Spleen (tissue), 11 donors: ENCODE measurements at regions not wholly inside any gene's neighbourhood (a gene's known extent, or its start where the extent isn't known, plus 50 kb on each side); places are given as distances from the start of the nearest gene placed in this dataset.

Source experiments
- DNase-seq: peaks from one replicate; pipeline ENCODE4 v3.0.0-alpha.2; 2020
- H3K27ac ChIP-seq, 8 donors: fragments of 200-600 bp; sonication (generic) in 7 of 8; 1 replicate in 4 of 8; 2 replicates in 4 of 8; pipeline versions ENCODE4 v1.5.0 to v1.8.0; 2016 to 2021; ENCODE audit warnings: inconsistent platforms in 4 of 8, mild to moderate bottlenecking in 4 of 8, moderate library complexity in 1 of 8
- H3K27me3 ChIP-seq, 7 donors: fragments of 200-600 bp; sonication (generic) in 6 of 7; replicated peaks in 1 of 7; 1 replicate in 4 of 7; 2 replicates in 3 of 7; pipeline versions ENCODE4 v1.5.0 to v1.8.0; 2016 to 2021; ENCODE audit warnings: inconsistent platforms in 3 of 7, mild to moderate bottlenecking in 1 of 7
- H3K36me3 ChIP-seq, 6 donors: fragments of 200-600 bp; sonication (generic) in 5 of 6; 1 replicate in 4 of 6; 2 replicates in 2 of 6; pipeline versions ENCODE4 v1.5.0 to v1.8.0; 2016 to 2021; ENCODE audit warnings: inconsistent platforms in 2 of 6
- H3K4me1 ChIP-seq, 6 donors: fragments of 200-600 bp; sonication (generic) in 5 of 6; 1 replicate in 3 of 6; 2 replicates in 3 of 6; pipeline versions ENCODE4 v1.5.0 to v1.8.0; 2016 to 2021; ENCODE audit warnings: inconsistent platforms in 3 of 6
- H3K4me3 ChIP-seq, 8 donors: fragments of 200-600 bp; sonication (generic) in 7 of 8; 1 replicate in 4 of 8; 2 replicates in 4 of 8; pipeline versions ENCODE4 v1.5.0 to v1.8.0; 2016 to 2021; ENCODE audit warnings: inconsistent platforms in 4 of 8, mild to moderate bottlenecking in 4 of 8, moderate library complexity in 2 of 8
- H3K9me3 ChIP-seq, 8 donors: fragments of 200-600 bp; sonication (generic) in 7 of 8; 1 replicate in 4 of 8; 2 replicates in 4 of 8; pipeline versions ENCODE4 v1.5.0 to v1.8.0; 2016 to 2021; ENCODE audit warnings: inconsistent platforms in 4 of 8
- POLR2A ChIP-seq, 3 donors: fragments of 450-650 bp; IDR thresholded peaks; one replicate each; pipeline ENCODE4 v1.5.1; 2017; ENCODE audit warnings: antibody characterized with exemption in 3 of 3, mild to moderate bottlenecking in 1 of 3
- POLR2AphosphoS5 ChIP-seq, 3 donors: sonication (generic); formaldehyde crosslinking; IDR thresholded peaks; one replicate each; pipeline ENCODE4 v1.5.1; 2017; ENCODE audit warnings: antibody characterized with exemption in 3 of 3
- WGBS, 5 donors: extraction: QIAGEN DNeasy Blood & Tissue Kit in 3 of 5; methylation state at CpG; one replicate each; pipeline versions ENCODE4 v1.1.5 to v1.1.7; 2013 to 2018; 5-methylcytosine and 5-hydroxymethylcytosine counted together
- intact Hi-C: fragments of 100-400 bp; cut with DNase I; formaldehyde crosslinking; loops from one replicate; pipeline ENCODE4 v1.15.0; 2023; ENCODE audit warnings: low total_unique reads
- TF ChIP-seq, protein P1 (sequence below), 11 experiments: fragments of 200-600 bp in 7 of 11; fragments of 450-650 bp in 4 of 11; sonication (generic) in 4 of 11; IDR thresholded peaks in 8 of 11; conservative IDR thresholded peaks in 3 of 11; 1 replicate in 7 of 11; 2 replicates in 4 of 11; pipeline versions ENCODE4 v1.4.0 to v1.8.0; 2016 to 2021; ENCODE audit warnings: antibody characterized with exemption in 11 of 11, inconsistent platforms in 4 of 11, mild to moderate bottlenecking in 1 of 11
- donor health status: healthy with polysubstance abuse.
- donor health status: DM: no; HTN: no; CAD: no; lungs with moderate emphysema.
- donor health status: DM: no; HTN: no; CAD: no.
- donor health status: Bipolar disorder and iron deficiency.
- donor health status: healthy.
- donor health status: DM: no; HTN: no; CAD: no.
- donor health status: DM: yes; HTN: yes; CAD: no.

- Histone ChIP-seq H3K36me3 (no peaks in the 10 kb centered on the region), H3K4me1 (no peaks in the 10 kb centered on the region), H3K27me3 (peaks cover 0 to 41% (median 0%) of the 10 kb centered on the region in 7 donors), H3K27ac (no peak overlapping the region), H3K9me3 (no peaks in the 10 kb centered on the region), H3K4me3 (no peak overlapping the region)
- intact Hi-C loops: no loop called here
- 21 to 33% (median 29%) methylated on average over 5 of the region's 5 CpGs for WGBS, 5 donors
- no peak for DNase-seq
- no peak for TF ChIP-seq POLR2A (IDR thresholded peaks at IDR 0.05)
- no peak for TF ChIP-seq POLR2AphosphoS5 (IDR thresholded peaks at IDR 0.05)
These were observed 134.6 kb upstream of the ADAMTS18 start for GRCh38 chr16:77569406-77569805.

GRCh38 chr16:77570574-77570973 is 135.7 kb upstream of the ADAMTS18 start:
- Histone ChIP-seq H3K4me1 (no peaks in the 10 kb centered on the region), H3K9me3 (no peaks in the 10 kb centered on the region), H3K27me3 (peaks cover 0 to 36% (median 0%) of the 10 kb centered on the region in 7 donors), H3K27ac (no peak overlapping the region), H3K4me3 (no peak overlapping the region), H3K36me3 (no peaks in the 10 kb centered on the region)
- 67 to 81% (median 77%) methylated on average over 1 of the region's 1 CpG for WGBS, 5 donors
- no peak for TF ChIP-seq POLR2AphosphoS5 (IDR thresholded peaks at IDR 0.05)
- TF ChIP-seq POLR2A (IDR thresholded peaks at IDR 0.05): no peak
- TF ChIP-seq, protein P1, sequence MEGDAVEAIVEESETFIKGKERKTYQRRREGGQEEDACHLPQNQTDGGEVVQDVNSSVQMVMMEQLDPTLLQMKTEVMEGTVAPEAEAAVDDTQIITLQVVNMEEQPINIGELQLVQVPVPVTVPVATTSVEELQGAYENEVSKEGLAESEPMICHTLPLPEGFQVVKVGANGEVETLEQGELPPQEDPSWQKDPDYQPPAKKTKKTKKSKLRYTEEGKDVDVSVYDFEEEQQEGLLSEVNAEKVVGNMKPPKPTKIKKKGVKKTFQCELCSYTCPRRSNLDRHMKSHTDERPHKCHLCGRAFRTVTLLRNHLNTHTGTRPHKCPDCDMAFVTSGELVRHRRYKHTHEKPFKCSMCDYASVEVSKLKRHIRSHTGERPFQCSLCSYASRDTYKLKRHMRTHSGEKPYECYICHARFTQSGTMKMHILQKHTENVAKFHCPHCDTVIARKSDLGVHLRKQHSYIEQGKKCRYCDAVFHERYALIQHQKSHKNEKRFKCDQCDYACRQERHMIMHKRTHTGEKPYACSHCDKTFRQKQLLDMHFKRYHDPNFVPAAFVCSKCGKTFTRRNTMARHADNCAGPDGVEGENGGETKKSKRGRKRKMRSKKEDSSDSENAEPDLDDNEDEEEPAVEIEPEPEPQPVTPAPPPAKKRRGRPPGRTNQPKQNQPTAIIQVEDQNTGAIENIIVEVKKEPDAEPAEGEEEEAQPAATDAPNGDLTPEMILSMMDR (IDR thresholded peaks at IDR 0.05 in 8 of 11, conservative IDR thresholded peaks at IDR 0.05 in 3 of 11): no peak
- DNase-seq: no peak
- intact Hi-C loops: no loop called here

GRCh38 chr16:77571115-77571862 is 136.5 kb upstream of the ADAMTS18 start:
- H3K9me3 ChIP-seq: no peaks in the 10 kb centered on the region
- H3K27ac ChIP-seq: no peak overlapping the region
- intact Hi-C loops: no loop called here
- DNase-seq: no peak
- no peaks in the 10 kb centered on the region for H3K4me1 ChIP-seq
- H3K4me3 ChIP-seq: no peak overlapping the region
- no peak for TF ChIP-seq POLR2A (IDR thresholded peaks at IDR 0.05)
- no peak for TF ChIP-seq POLR2AphosphoS5 (IDR thresholded peaks at IDR 0.05)
- TF ChIP-seq, protein P1 (IDR thresholded peaks at IDR 0.05 in 8 of 11, conservative IDR thresholded peaks at IDR 0.05 in 3 of 11): no peak
- peaks cover 0 to 34% (median 0%) of the 10 kb centered on the region in 7 donors for H3K27me3 ChIP-seq
- 36 to 56% (median 42%) methylated on average over 4 of the region's 4 CpGs for WGBS, 5 donors
- no peaks in the 10 kb centered on the region for H3K36me3 ChIP-seq

DNA sequence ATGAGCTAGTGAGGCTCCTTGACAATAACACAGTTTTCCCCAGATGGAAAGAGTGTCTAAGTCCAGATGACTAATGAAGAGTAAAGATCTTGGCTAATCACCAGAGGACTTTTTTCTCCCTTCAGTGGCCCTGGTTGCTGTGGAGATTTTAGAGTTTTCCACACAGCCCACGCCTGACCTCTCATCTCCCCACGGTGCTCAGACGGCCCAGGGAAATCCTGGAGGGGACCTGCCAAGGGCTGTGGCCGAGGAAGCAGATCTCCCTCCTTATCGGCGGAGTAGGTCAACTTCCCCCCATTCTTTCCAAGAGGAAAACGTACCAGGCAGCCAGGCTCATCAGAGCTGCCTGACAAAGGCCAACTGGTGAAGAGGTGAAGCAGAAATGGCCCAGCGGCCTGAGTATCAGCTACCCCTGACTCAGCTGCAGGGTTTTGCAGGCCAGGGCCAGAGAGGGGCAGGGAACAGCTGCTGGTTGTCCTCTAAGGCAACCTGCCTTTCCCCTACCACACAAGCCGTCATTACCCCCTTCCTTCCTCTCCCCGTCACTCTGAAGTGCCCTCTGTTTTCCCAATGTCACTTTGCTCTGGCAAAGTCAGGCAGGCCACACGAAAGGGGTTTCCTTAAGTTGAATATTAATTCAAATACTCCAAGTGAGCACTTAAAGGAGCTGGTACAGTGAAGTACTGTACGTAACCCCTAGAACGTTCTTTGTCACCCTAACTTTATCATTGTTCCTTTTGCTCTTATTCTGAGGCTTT is 140.2 kb upstream of the ADAMTS18 start:
- 36 to 47% (median 39%) methylated on average over 13 of the region's 13 CpGs for WGBS, 5 donors
- no peaks in the 10 kb centered on the region for H3K36me3 ChIP-seq
- intact Hi-C loops: no loop called here
- no peak for DNase-seq
- H3K9me3 ChIP-seq: peaks cover 0 to 5% (median 0%) of the 10 kb centered on the region in 8 donors
- peaks cover 0 to 18% (median 0%) of the 10 kb centered on the region in 7 donors for H3K27me3 ChIP-seq
- TF ChIP-seq, protein P1 (IDR thresholded peaks at IDR 0.05 in 8 of 11, conservative IDR thresholded peaks at IDR 0.05 in 3 of 11): no peak
- TF ChIP-seq POLR2AphosphoS5 (IDR thresholded peaks at IDR 0.05): peak in 2 of 3 donors; percentile 29 to 57
- no peaks in the 10 kb centered on the region for H3K4me1 ChIP-seq
- no peak overlapping the region for H3K4me3 ChIP-seq
- H3K27ac ChIP-seq: peak overlapping the region in 2 of 8 donors; percentile 7 to 38
